ENCODE measurements at regions not wholly inside any gene's neighbourhood (a gene's known extent, or its start where the extent isn't known, plus 50 kb on each side); places are given as distances from the start of the nearest gene placed in this dataset.
"Not testable (repeated sequence)": the region's sequence is repeated elsewhere in the genome, so short reads cannot be mapped to it uniquely, and the experiment has no call there.

GRCh38 chr17:16844669-16845068, 127.2 kb downstream of the TNFRSF13B start:
- ATAC-seq; BruUV-seq (replicated peaks); H3K36me3 ChIP-seq (ENCODE audit: control insufficient read depth, insufficient read depth, low read length); H3K9me1 ChIP-seq (ENCODE audit: control insufficient read depth, insufficient read depth, low read length); H3K79me2 ChIP-seq (ENCODE audit: control insufficient read depth, insufficient read depth, low read length); H3K9ac ChIP-seq (ENCODE audit: insufficient read depth in 1 of 2, low read depth in 2 of 2, low read length in 2 of 2); H3K9me3 ChIP-seq (replicated peaks; ENCODE audit: control insufficient read depth, insufficient read depth, low read depth, low read length); FAIRE-seq; in situ Hi-C loops (cut with MboI); CTCF ChIA-PET (ENCODE audit: low intra/inter-chr PET ratio); H2AFZ ChIP-seq (ENCODE audit: low read depth, low read length); H3K27me3 ChIP-seq (ENCODE audit: control insufficient read depth in 2 of 2, insufficient read depth in 2 of 2, low read length in 2 of 2); H3K27ac ChIP-seq (ENCODE audit: extremely low read depth, low read depth, low read length); DNase-seq (ENCODE audit: extremely low read depth in 1 of 4, low spot score in 3 of 4); intact Hi-C loops (cut with micrococcal nuclease); POLR2A ChIA-PET; H3K4me2 ChIP-seq (ENCODE audit: insufficient read depth, low read length); H3K4me3 ChIP-seq; H4K20me1 ChIP-seq (replicated peaks; ENCODE audit: control insufficient read depth, insufficient read depth, low read length); H3K4me1 ChIP-seq (replicated peaks in 1 of 2; ENCODE audit: control insufficient read depth in 2 of 2, insufficient read depth in 2 of 2, low read length in 2 of 2): not testable (repeated sequence)
- no CpG with 5 or more reads among the region's 6 CpGs for WGBS (ENCODE audit: insufficient coverage, low coverage, missing lambda C conversion rate)

- ATAC-seq; FAIRE-seq; POLR2A ChIA-PET; H3K79me2 ChIP-seq (ENCODE audit: control insufficient read depth, insufficient read depth, low read length); H3K36me3 ChIP-seq (ENCODE audit: control insufficient read depth, insufficient read depth, low read length); H2AFZ ChIP-seq (ENCODE audit: low read depth, low read length); H3K27me3 ChIP-seq (ENCODE audit: control insufficient read depth in 2 of 2, insufficient read depth in 2 of 2, low read length in 2 of 2); intact Hi-C loops (cut with micrococcal nuclease); in situ Hi-C loops (cut with MboI); H3K4me3 ChIP-seq; H3K9me3 ChIP-seq (replicated peaks; ENCODE audit: control insufficient read depth, insufficient read depth, low read depth, low read length); H3K4me1 ChIP-seq (replicated peaks in 1 of 2; ENCODE audit: control insufficient read depth in 2 of 2, insufficient read depth in 2 of 2, low read length in 2 of 2); CTCF ChIA-PET (ENCODE audit: low intra/inter-chr PET ratio); H3K9me1 ChIP-seq (ENCODE audit: control insufficient read depth, insufficient read depth, low read length); H3K9ac ChIP-seq (ENCODE audit: insufficient read depth in 1 of 2, low read depth in 2 of 2, low read length in 2 of 2); BruUV-seq (replicated peaks); H3K27ac ChIP-seq (ENCODE audit: extremely low read depth, low read depth, low read length); DNase-seq (ENCODE audit: extremely low read depth in 1 of 4, low spot score in 3 of 4); H3K4me2 ChIP-seq (ENCODE audit: insufficient read depth, low read length); H4K20me1 ChIP-seq (replicated peaks; ENCODE audit: control insufficient read depth, insufficient read depth, low read length): not testable (repeated sequence)
- no CpG with 5 or more reads among the region's 7 CpGs for WGBS (ENCODE audit: insufficient coverage, low coverage, missing lambda C conversion rate)
Observed at GRCh38 chr17:16843511-16843910, 128.4 kb downstream of the TNFRSF13B start.

GRCh38 chr17:16842346-16842745, 129.6 kb downstream of the TNFRSF13B start:
- H3K9me3 ChIP-seq (replicated peaks; ENCODE audit: control insufficient read depth, insufficient read depth, low read depth, low read length); H3K36me3 ChIP-seq (ENCODE audit: control insufficient read depth, insufficient read depth, low read length); H3K27ac ChIP-seq (ENCODE audit: extremely low read depth, low read depth, low read length); H2AFZ ChIP-seq (ENCODE audit: low read depth, low read length); H3K4me2 ChIP-seq (ENCODE audit: insufficient read depth, low read length); H3K4me3 ChIP-seq; H3K9ac ChIP-seq (ENCODE audit: insufficient read depth in 1 of 2, low read depth in 2 of 2, low read length in 2 of 2); intact Hi-C loops (cut with micrococcal nuclease); in situ Hi-C loops (cut with MboI); FAIRE-seq; POLR2A ChIA-PET; H3K27me3 ChIP-seq (ENCODE audit: control insufficient read depth in 2 of 2, insufficient read depth in 2 of 2, low read length in 2 of 2); H3K4me1 ChIP-seq (replicated peaks in 1 of 2; ENCODE audit: control insufficient read depth in 2 of 2, insufficient read depth in 2 of 2, low read length in 2 of 2); CTCF ChIA-PET (ENCODE audit: low intra/inter-chr PET ratio); DNase-seq (ENCODE audit: extremely low read depth in 1 of 4, low spot score in 3 of 4); H3K79me2 ChIP-seq (ENCODE audit: control insufficient read depth, insufficient read depth, low read length); H4K20me1 ChIP-seq (replicated peaks; ENCODE audit: control insufficient read depth, insufficient read depth, low read length); BruUV-seq (replicated peaks); H3K9me1 ChIP-seq (ENCODE audit: control insufficient read depth, insufficient read depth, low read length); ATAC-seq: not testable (repeated sequence)
- WGBS (ENCODE audit: insufficient coverage, low coverage, missing lambda C conversion rate) = 0% methylated on average over 4 of the region's 6 CpGs

GRCh38 chr17:16841896-16842295, 130.0 kb downstream of the TNFRSF13B start:
- H3K9me1 ChIP-seq (ENCODE audit: control insufficient read depth, insufficient read depth, low read length); H3K27ac ChIP-seq (ENCODE audit: extremely low read depth, low read depth, low read length); H3K9ac ChIP-seq (ENCODE audit: insufficient read depth in 1 of 2, low read depth in 2 of 2, low read length in 2 of 2); H3K27me3 ChIP-seq (ENCODE audit: control insufficient read depth in 2 of 2, insufficient read depth in 2 of 2, low read length in 2 of 2); H3K79me2 ChIP-seq (ENCODE audit: control insufficient read depth, insufficient read depth, low read length); ATAC-seq; H3K36me3 ChIP-seq (ENCODE audit: control insufficient read depth, insufficient read depth, low read length); H3K4me2 ChIP-seq (ENCODE audit: insufficient read depth, low read length); H3K4me1 ChIP-seq (replicated peaks in 1 of 2; ENCODE audit: control insufficient read depth in 2 of 2, insufficient read depth in 2 of 2, low read length in 2 of 2); H3K4me3 ChIP-seq; POLR2A ChIA-PET; intact Hi-C loops (cut with micrococcal nuclease); FAIRE-seq; H2AFZ ChIP-seq (ENCODE audit: low read depth, low read length); BruUV-seq (replicated peaks); DNase-seq (ENCODE audit: extremely low read depth in 1 of 4, low spot score in 3 of 4); in situ Hi-C loops (cut with MboI); H3K9me3 ChIP-seq (replicated peaks; ENCODE audit: control insufficient read depth, insufficient read depth, low read depth, low read length); H4K20me1 ChIP-seq (replicated peaks; ENCODE audit: control insufficient read depth, insufficient read depth, low read length); CTCF ChIA-PET (ENCODE audit: low intra/inter-chr PET ratio): not testable (repeated sequence)
- 0% methylated on average over 1 of the region's 10 CpGs for WGBS (ENCODE audit: insufficient coverage, low coverage, missing lambda C conversion rate)

Measured in K562 (cell line).